ENCODE measurements at regions not wholly inside any gene's neighbourhood (a gene's known extent, or its start where the extent isn't known, plus 50 kb on each side); places are given as distances from the start of the nearest gene placed in this dataset.
A peak's percentile ranks its signal among the peaks of the same experiment; 100 is the strongest.

- no peaks in the 10 kb centered on the region for H3K79me2 ChIP-seq (ENCODE audit: insufficient read depth, low read length)
- no peaks in the 10 kb centered on the region for H3K9me2 ChIP-seq (replicated peaks; ENCODE audit: low read depth, low read length)
- no peaks in the 10 kb centered on the region for H4K20me1 ChIP-seq (ENCODE audit: insufficient read depth, low read length, poor library complexity, severe bottlenecking)
- no peak overlapping the region for H3K9ac ChIP-seq (ENCODE audit: low read depth, low read length, poor library complexity, severe bottlenecking)
- no peaks in the 10 kb centered on the region for H3K36me3 ChIP-seq (ENCODE audit: insufficient read depth, low read length)
- H3K4me2 ChIP-seq (ENCODE audit: low read depth, low read length, poor library complexity, severe bottlenecking), result no peak overlapping the region
- H2AFZ ChIP-seq (ENCODE audit: low read length), result no peak overlapping the region
- H3K4me3 ChIP-seq (ENCODE audit: low read length, poor library complexity, severe bottlenecking), result no peak overlapping the region
- TF ChIP-seq EZH2phosphoT487 (IDR thresholded peaks at IDR 0.05; ENCODE audit: borderline replicate concordance), result no peak
- no peak for TF ChIP-seq CTCF (conservative IDR thresholded peaks at IDR 0.05; ENCODE audit: low read length)
- H3K9me3 ChIP-seq (ENCODE audit: insufficient read depth, low read depth, low read length), result no peaks in the 10 kb centered on the region
- no peaks in the 10 kb centered on the region for H3F3A ChIP-seq (ENCODE audit: low read depth)
- peaks cover 4% of the 10 kb centered on the region for H3K4me1 ChIP-seq (ENCODE audit: insufficient read depth, low read length, poor library complexity, severe bottlenecking)
- H3K27me3 ChIP-seq (ENCODE audit: insufficient read depth, low read length, poor library complexity, severe bottlenecking), result peaks cover 66% of the 10 kb centered on the region
Measured at GRCh38 chr7:17560966-17561365, 262.5 kb downstream of the AHR start.

GRCh38 chr7:17564678-17565212 is 266.3 kb downstream of the AHR start:
- H3K4me2 ChIP-seq (ENCODE audit: low read depth, low read length, poor library complexity, severe bottlenecking), result no peak overlapping the region

DNA sequence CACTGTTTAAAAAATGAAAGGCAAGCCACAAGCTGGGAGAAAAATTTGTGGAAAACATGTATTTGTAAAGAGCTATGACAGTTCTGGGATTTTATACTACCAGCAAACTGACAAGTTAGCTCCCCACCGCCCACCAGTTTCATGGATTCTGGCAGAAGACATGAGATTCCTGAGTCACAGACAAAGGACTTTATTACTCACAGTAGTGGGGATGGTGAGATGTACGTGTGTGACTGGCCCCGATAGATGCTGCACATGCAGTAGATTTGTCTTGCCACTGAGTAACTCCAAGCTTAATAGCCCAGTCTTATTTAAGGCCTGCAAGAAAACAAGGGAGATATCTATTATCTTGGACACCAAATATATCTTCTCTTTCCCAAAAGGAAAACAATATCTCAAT is 281.7 kb downstream of the AHR start:
- Histone ChIP-seq H3K9me3 (ENCODE audit: insufficient read depth, low read depth, low read length) (0 out of 2 replicates have a peak, but pooled peaks cover 2% of the 10 kb centered on the region), H3K9ac (ENCODE audit: low read depth, low read length, poor library complexity, severe bottlenecking) (no peak overlapping the region), H3K36me3 (ENCODE audit: insufficient read depth, low read length) (no peaks in the 10 kb centered on the region), H3K4me2 (ENCODE audit: low read depth, low read length, poor library complexity, severe bottlenecking) (no peak overlapping the region), H4K20me1 (ENCODE audit: insufficient read depth, low read length, poor library complexity, severe bottlenecking) (no peaks in the 10 kb centered on the region), H3K4me3 (ENCODE audit: low read length, poor library complexity, severe bottlenecking) (no peak overlapping the region), H3K79me2 (ENCODE audit: insufficient read depth, low read length) (no peaks in the 10 kb centered on the region), H3K4me1 (ENCODE audit: insufficient read depth, low read length, poor library complexity, severe bottlenecking) (no peaks in the 10 kb centered on the region), H3K9me2 (replicated peaks; ENCODE audit: low read depth, low read length) (no peaks in the 10 kb centered on the region), H2AFZ (ENCODE audit: low read length) (no peak overlapping the region), H3F3A (ENCODE audit: low read depth) (no peaks in the 10 kb centered on the region), H3K27me3 (ENCODE audit: insufficient read depth, low read length, poor library complexity, severe bottlenecking) (peaks cover 20% of the 10 kb centered on the region)
- TF ChIP-seq EZH2phosphoT487 (IDR thresholded peaks at IDR 0.05; ENCODE audit: borderline replicate concordance) (no peak), CTCF (conservative IDR thresholded peaks at IDR 0.05; ENCODE audit: low read length) (no peak)

More at GRCh38 chr7:17564678-17565212, 266.3 kb downstream of the AHR start:
- Histone ChIP-seq H3F3A (ENCODE audit: low read depth) (no peaks in the 10 kb centered on the region), H3K79me2 (ENCODE audit: insufficient read depth, low read length) (no peaks in the 10 kb centered on the region), H2AFZ (ENCODE audit: low read length) (no peak overlapping the region), H4K20me1 (ENCODE audit: insufficient read depth, low read length, poor library complexity, severe bottlenecking) (no peaks in the 10 kb centered on the region), H3K4me3 (ENCODE audit: low read length, poor library complexity, severe bottlenecking) (no peak overlapping the region), H3K36me3 (ENCODE audit: insufficient read depth, low read length) (no peaks in the 10 kb centered on the region), H3K9me2 (replicated peaks; ENCODE audit: low read depth, low read length) (no peaks in the 10 kb centered on the region), H3K27me3 (ENCODE audit: insufficient read depth, low read length, poor library complexity, severe bottlenecking) (peaks cover 37% of the 10 kb centered on the region), H3K9me3 (ENCODE audit: insufficient read depth, low read depth, low read length) (no peaks in the 10 kb centered on the region), H3K4me1 (ENCODE audit: insufficient read depth, low read length, poor library complexity, severe bottlenecking) (peaks cover 4% of the 10 kb centered on the region), H3K9ac (ENCODE audit: low read depth, low read length, poor library complexity, severe bottlenecking) (no peak overlapping the region)
- TF ChIP-seq EZH2phosphoT487 (IDR thresholded peaks at IDR 0.05; ENCODE audit: borderline replicate concordance), result peak; percentile 83; the same call in 1 of the 2 replicates
- no peak for TF ChIP-seq CTCF (conservative IDR thresholded peaks at IDR 0.05; ENCODE audit: low read length)

Measured in Loucy (cell line).